ENCODE measurements at regions not wholly inside any gene's neighbourhood (a gene's known extent, or its start where the extent isn't known, plus 50 kb on each side); places are given as distances from the start of the nearest gene placed in this dataset.

- WGBS (ENCODE audit: extremely low coverage, insufficient read length, low lambda C conversion rate): no CpG with 5 or more reads among the region's 2 CpGs
- H2AK5ac ChIP-seq (ENCODE audit: insufficient read length, low read length): no peak overlapping the region
- Mint-ChIP-seq H3K27ac (no peak overlapping the region), H3K27me3 (ENCODE audit: low read depth) (no peaks in the 10 kb centered on the region), H3K4me3 (no peak overlapping the region), H3K4me1 (peaks cover 2 to 3% of the 10 kb centered on the region in 2 experiments; a peak in 2 of 4 replicates), H3K9me3 (no peaks in the 10 kb centered on the region), H3K36me3 (ENCODE audit: insufficient read depth in 1 of 3, low read depth in 3 of 3) (no peaks in the 10 kb centered on the region)
- no peak overlapping the region for H3K56ac ChIP-seq (ENCODE audit: insufficient read length, low read depth, low read length)
- H2BK20ac ChIP-seq (ENCODE audit: low read depth, low read length, poor library complexity, severe bottlenecking): no peak overlapping the region
- H3K9ac ChIP-seq (ENCODE audit: extremely low read depth, insufficient read length, low read length): no peak overlapping the region
- no peak for DNase-seq
- H4K91ac ChIP-seq (ENCODE audit: insufficient read length, low read depth, low read length): no peak overlapping the region
- H3K79me1 ChIP-seq (ENCODE audit: insufficient read depth, low read depth, low read length, poor library complexity, severe bottlenecking): no peaks in the 10 kb centered on the region
- H2AFZ ChIP-seq (ENCODE audit: low read length): no peak overlapping the region
- H2BK12ac ChIP-seq (ENCODE audit: insufficient read length, low read depth, low read length): no peak overlapping the region
- no peak overlapping the region for H3K4ac ChIP-seq (ENCODE audit: low read depth, low read length)
- no peak overlapping the region for H4K8ac ChIP-seq (replicated peaks; ENCODE audit: insufficient read length, low read depth, low read length)
- no peak overlapping the region for H3K4me2 ChIP-seq (ENCODE audit: insufficient read depth, insufficient read length, low read length)
- TF ChIP-seq, protein P1, sequence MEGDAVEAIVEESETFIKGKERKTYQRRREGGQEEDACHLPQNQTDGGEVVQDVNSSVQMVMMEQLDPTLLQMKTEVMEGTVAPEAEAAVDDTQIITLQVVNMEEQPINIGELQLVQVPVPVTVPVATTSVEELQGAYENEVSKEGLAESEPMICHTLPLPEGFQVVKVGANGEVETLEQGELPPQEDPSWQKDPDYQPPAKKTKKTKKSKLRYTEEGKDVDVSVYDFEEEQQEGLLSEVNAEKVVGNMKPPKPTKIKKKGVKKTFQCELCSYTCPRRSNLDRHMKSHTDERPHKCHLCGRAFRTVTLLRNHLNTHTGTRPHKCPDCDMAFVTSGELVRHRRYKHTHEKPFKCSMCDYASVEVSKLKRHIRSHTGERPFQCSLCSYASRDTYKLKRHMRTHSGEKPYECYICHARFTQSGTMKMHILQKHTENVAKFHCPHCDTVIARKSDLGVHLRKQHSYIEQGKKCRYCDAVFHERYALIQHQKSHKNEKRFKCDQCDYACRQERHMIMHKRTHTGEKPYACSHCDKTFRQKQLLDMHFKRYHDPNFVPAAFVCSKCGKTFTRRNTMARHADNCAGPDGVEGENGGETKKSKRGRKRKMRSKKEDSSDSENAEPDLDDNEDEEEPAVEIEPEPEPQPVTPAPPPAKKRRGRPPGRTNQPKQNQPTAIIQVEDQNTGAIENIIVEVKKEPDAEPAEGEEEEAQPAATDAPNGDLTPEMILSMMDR (conservative IDR thresholded peaks at IDR 0.05): no peak
- no peak overlapping the region for H3T11ph ChIP-seq (ENCODE audit: low read length)
- no peaks in the 10 kb centered on the region for H3K9me3 ChIP-seq (ENCODE audit: control insufficient read depth, low read depth, low read length)
- H2BK15ac ChIP-seq (ENCODE audit: low read depth, low read length): no peak overlapping the region
- H3K27ac ChIP-seq (ENCODE audit: insufficient read length, low read depth, low read length): no peak overlapping the region
- no peak overlapping the region for H2BK5ac ChIP-seq (ENCODE audit: insufficient read length, low read length)
- no peak overlapping the region for H3K23ac ChIP-seq (ENCODE audit: insufficient read length, low read depth, low read length)
- no peaks in the 10 kb centered on the region for H3K79me2 ChIP-seq (ENCODE audit: insufficient read depth, low read length)
- no peak overlapping the region for H2BK120ac ChIP-seq (ENCODE audit: low read depth, low read length, poor library complexity, severe bottlenecking)
- H4K20me1 ChIP-seq (ENCODE audit: control insufficient read depth, insufficient read depth, insufficient read length): no peaks in the 10 kb centered on the region
- no peaks in the 10 kb centered on the region for H3K27me3 ChIP-seq (ENCODE audit: insufficient read depth, low read length)
- H4K5ac ChIP-seq (ENCODE audit: insufficient read length, low read depth, low read length): no peak overlapping the region
- no peaks in the 10 kb centered on the region for H3K4me1 ChIP-seq (ENCODE audit: insufficient read depth, low read length)
- no peak overlapping the region for H3K14ac ChIP-seq (ENCODE audit: insufficient read depth, low read length)
- no peaks in the 10 kb centered on the region for H3K23me2 ChIP-seq (ENCODE audit: insufficient read length, low read depth, low read length, poor library complexity, severe bottlenecking)
- H3K18ac ChIP-seq (ENCODE audit: insufficient read length, low read depth, low read length): no peak overlapping the region
Observed at GRCh38 chr9:29799227-29799626, 2225.9 kb upstream of the C9orf72 start.

Data from H9 (cell line).